ENCODE measurements at regions not wholly inside any gene's neighbourhood (a gene's known extent, or its start where the extent isn't known, plus 50 kb on each side); places are given as distances from the start of the nearest gene placed in this dataset.

DNA sequence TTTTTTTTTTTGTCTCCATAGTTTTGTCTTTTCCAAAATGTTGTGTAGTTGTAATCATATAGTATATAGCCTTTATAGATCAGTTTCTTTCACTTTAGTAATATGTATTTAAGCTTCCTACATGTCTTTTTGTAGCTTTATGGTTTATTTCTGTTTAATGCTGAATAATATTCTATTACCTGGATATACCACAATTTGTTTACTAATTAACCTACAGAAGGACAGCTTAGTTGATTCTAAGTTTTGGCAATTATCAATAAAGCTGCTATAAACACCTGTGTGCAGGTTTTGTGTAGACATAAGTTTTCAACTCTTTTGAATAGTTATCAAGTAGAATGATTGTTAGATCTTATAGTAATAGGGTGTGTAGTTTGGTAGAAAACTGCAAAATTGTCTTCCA lies 130.3 kb upstream of the CARD18 start:
- no peak for TF ChIP-seq EZH2phosphoT487 (IDR thresholded peaks at IDR 0.05; ENCODE audit: borderline replicate concordance, low read depth, low read length)
- TF ChIP-seq, protein P1, sequence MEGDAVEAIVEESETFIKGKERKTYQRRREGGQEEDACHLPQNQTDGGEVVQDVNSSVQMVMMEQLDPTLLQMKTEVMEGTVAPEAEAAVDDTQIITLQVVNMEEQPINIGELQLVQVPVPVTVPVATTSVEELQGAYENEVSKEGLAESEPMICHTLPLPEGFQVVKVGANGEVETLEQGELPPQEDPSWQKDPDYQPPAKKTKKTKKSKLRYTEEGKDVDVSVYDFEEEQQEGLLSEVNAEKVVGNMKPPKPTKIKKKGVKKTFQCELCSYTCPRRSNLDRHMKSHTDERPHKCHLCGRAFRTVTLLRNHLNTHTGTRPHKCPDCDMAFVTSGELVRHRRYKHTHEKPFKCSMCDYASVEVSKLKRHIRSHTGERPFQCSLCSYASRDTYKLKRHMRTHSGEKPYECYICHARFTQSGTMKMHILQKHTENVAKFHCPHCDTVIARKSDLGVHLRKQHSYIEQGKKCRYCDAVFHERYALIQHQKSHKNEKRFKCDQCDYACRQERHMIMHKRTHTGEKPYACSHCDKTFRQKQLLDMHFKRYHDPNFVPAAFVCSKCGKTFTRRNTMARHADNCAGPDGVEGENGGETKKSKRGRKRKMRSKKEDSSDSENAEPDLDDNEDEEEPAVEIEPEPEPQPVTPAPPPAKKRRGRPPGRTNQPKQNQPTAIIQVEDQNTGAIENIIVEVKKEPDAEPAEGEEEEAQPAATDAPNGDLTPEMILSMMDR (conservative IDR thresholded peaks at IDR 0.05; ENCODE audit: low read length), result no peak

Measured in OCI-LY7 (cell line).